Transverse colon (tissue), 4 donors: ENCODE measurements at regions not wholly inside any gene's neighbourhood (a gene's known extent, or its start where the extent isn't known, plus 50 kb on each side); places are given as distances from the start of the nearest gene placed in this dataset.

Experiments
- CTCF ChIP-seq, 5 experiments: fragments of 200-600 bp in 3 of 5; fragments of 450-650 bp in 2 of 5; sonication (generic) in 3 of 5; IDR thresholded peaks; 1 replicate in 2 of 5; 2 replicates in 3 of 5; pipeline ENCODE4 v1.5.1; 2016 to 2017; ENCODE audit warnings: antibody characterized with exemption in 5 of 5, inconsistent platforms in 3 of 5, mild to moderate bottlenecking in 2 of 5, moderate library complexity in 1 of 5
- EP300 ChIP-seq: sonication (generic); formaldehyde crosslinking; IDR thresholded peaks from one replicate; pipeline ENCODE4 v1.6.1; 2017; ENCODE audit warnings: antibody characterized with exemption, low read depth
- POLR2AphosphoS5 ChIP-seq, 3 donors: sonication (generic); formaldehyde crosslinking; IDR thresholded peaks; one replicate each; pipeline ENCODE4 v1.6.1; 2016; ENCODE audit warnings: antibody characterized with exemption in 3 of 3

- TF ChIP-seq POLR2AphosphoS5 (IDR thresholded peaks at IDR 0.05) (no peak), CTCF (IDR thresholded peaks at IDR 0.05) (no peak), EP300 (no peak)
Observed at GRCh38 chr4:148847544-148848255, 405.5 kb upstream of the NR3C2 start.
